Activated CD4-positive, alpha-beta T cell treated with anti-CD3 and anti-CD28 coated beads, Interleukin-10, Interleukin-2, amounts not matched to agents 100 ng/mL and 50 ng/mL, durations not matched to agents 16 hours and 8 hours (primary cell): ENCODE measurements at regions not wholly inside any gene's neighbourhood (a gene's known extent, or its start where the extent isn't known, plus 50 kb on each side); places are given as distances from the start of the nearest gene placed in this dataset.
"Not testable (repeated sequence)": the region's sequence is repeated elsewhere in the genome, so short reads cannot be mapped to it uniquely, and the experiment has no call there.

ENCODE experiments used
- DNase-seq: peaks from one replicate; pipeline ENCODE4 v3.0.0-alpha.2; 2020

DNA sequence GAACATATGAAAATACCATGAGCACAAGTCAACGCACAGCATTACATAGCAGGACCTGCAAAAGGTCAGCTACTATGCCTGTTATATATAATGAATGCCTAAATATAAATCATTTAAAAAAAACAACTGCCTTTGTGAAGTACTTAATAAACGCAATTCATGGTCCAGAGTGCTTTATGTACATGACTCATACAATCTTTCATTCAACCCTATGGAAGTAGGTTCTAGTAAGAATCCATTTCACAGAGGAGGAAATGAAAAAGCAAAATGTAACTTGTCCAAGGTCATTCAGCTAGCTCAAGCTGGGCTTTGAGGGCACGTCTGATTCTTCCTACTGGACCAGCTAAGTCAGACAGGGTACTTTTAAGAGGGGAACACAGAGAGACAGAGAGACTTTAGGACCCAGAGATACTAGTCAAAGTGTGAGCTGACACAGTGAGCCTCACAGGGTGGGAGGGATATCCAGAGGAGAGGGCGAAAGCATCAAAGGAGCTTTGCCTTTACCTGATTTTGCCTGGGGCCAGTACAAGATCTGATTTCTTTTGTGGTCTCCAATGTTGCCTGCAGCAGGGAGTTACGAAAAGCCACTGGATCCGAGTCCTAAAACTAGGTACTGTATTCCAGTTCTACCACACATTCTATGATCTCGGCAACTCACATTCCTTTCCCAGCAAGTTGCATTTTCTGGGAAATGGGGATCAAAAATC is 83.4 kb upstream of the ZFHX3 start:
- DNase-seq, result no peak

DNA sequence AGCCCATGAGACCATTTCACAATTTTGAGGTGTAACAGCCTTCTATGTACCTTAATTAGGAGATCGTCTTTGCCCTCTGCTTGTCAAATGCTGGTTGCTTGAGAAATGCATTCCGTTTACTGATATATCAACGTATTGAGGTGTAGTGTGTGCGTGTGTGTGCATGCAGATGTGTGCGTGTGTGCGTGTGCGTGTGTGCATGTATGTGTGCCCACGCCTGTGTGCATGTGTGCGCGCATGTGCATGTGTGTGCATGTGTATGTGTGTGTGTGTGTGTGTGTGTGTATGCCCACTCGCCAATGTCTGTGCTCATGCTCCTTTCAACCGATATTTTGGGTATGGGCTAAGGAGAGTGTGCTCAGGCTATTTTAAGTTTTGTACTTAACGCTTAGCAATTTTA is 81.5 kb upstream of the ZFHX3 start:
- DNase-seq, result no peak

DNA sequence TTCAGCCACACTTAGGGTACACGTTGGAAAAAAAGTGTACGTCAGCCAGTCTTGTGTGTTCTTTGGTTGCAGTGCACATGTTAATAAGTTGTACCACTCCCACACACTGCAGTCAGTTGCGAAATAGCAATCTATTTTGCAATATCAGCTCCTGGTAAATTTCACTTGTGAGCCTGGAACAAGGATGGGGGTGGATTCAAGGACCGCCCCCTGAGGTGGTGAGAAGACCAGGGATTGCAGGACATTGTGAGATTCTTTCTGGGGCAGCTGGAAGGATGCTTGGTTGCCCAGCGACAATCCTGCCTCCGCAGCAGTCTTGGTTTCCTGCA is 78.6 kb upstream of the ZFHX3 start:
- DNase-seq, result no peak

DNA sequence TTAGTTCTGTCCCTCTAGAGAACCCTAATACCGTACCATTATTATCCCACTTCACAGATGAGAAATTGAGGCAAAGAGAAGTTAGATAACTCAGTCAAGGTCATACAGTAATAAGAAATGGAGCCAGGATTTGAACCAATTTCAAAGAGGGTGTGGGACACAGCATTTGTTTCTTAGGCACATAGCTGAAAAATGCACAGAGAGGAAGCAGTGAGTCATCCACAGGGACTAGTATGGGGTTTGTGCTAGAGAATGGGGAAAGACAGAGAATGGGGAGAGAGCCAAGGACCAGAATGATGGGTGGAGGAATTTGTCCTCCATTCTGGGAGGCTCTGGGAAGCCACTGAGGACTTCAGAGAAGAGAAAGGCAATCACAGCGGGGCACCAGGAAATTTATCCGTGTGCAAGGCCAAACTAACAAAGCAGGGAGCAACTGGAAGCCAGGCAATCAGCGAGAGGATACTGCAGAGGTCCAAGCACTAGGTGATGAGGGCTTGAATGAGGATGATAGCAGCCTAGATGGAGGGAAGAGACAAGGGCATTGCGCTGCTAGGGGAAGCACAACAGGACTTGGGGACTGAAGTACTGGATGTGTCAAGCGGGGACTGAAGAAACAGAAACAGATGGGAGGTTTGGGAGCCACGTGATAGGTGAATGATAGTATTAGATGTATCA is 78.1 kb upstream of the ZFHX3 start:
- no peak for DNase-seq

DNA sequence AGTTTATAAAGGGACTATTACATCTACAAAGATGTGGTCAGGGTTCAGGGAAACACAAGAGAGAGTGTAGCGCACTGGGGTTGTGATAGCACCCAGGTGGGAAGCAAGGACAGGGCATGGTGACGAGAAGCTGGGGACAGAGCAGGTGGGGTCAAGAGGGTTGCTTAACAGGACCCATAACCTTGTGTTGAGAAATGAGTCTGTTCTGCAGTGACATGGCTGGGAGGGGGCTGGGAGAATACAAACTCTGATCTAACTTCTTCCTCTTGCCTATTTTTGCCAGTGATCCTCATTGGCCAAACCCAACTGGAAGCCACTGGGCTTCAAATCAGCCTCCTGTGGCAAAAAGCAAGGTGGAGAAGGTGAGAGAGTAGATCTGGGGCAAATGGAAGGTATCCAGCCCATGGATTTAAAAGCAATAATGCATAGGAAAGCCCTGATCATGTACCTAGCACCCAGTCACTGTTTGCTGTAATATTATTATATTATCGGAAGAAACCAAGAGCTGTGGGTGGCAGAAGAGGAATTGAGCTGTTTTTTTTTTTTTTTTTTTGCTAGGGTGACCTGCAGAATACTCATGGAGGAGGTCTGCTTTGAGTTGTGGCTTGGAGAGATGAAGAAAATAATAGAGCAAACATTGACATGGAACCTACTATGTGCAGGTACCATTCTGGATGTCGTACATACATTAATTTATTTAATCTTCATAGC is 76.9 kb upstream of the ZFHX3 start:
- DNase-seq, result no peak

DNA sequence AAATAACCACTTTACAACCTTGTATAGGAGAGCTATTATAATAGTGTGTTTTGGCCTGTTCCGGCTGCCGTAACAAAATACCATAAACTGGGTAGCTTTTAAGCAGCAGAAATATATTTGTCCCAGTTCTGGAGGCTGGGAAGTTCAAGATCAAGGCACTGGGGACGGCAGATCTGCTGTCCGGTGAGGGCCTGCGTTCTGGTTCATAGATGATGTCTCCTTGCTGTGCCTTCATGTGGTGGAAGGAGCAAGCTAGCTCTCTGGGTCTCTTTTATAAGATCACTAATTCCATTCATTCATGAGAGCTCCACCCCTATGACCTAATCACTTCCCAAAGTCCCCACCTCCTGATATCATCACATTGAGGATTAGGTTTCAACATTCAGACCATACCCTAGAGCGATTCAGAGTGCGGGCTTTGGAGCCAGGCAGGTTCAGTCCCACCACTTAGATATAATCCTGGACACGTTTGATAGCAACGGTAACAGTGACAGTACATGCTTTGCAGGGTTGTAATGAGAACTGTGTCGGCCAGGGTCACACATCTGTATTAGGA is 76.2 kb upstream of the ZFHX3 start:
- no peak for DNase-seq

DNA sequence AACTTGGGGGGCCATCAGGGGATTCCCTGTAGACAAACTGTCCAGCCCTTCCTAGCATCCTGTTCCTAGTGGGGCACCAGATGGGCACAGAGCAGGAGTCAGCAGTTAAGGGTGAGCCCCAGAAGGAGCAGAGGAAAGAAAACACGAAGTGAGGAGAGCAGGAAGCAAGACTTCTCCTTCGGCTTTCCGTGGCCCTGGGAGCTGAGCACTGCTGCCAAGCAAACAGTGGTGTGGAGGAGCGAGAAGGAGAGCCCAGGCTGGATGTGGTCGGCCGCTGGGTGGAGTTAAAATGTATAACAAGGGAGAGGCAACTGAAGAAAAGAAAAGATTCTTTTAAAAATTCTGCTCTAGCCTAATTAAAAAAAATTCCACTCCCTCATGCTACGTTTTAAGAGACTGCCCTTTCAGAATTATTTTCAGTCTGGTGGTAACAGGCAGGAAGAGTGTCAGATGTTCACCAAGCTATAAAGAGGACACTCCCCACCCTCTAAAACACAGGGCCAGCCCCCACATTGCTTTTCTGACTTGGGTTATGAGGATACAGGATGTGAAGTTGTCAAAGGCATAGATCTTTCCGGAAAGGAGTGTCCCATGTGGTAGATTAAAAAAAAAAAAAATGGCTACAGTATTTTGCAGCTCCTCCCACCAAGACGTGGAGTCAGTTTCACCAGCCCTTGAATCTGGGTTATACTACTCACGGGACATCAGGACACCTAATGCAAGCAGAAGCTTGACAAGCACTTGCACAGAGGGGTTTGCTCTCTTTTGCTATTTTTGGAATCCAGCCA is 74.9 kb upstream of the ZFHX3 start:
- peak; percentile 0 for DNase-seq

DNA sequence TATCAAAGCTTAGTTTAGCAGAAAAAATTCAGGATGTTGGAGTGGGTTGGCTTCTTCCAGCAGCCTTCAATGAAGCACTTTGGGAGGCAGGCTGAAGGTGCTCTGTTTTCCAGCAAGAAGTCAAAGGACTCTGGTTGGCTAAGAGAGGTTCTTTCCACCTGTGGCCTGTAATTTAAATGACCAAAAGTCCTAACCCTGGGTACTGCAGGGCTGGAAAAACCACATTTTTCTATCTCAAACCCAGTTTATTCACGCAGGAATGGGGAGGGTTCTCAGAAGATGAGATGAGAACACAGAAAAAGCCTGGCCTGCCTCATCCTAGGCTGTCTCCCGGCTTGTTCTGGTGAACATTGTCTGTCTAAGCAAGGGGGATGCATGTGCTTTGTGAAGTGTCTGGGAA is 68.6 kb upstream of the ZFHX3 start:
- DNase-seq, result no peak

DNA sequence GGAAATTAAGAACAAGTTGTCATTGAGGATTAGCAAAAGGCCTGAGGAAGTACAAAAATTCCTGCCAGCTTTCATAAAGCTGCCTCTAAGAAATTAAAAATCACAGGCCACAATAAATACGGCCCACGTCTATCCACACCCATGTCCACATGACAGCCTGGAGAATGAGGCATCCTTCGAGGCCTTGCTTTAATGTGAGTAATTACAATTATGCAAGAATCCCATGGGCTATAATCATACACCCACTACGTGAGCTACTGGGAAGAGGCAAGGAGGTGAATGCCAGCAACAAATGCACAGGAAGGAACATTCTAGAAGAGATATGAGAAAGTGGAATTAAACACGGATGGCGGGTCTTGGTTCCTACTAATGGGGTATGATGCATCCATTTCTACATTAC is 65.4 kb upstream of the ZFHX3 start:
- no peak for DNase-seq

DNA sequence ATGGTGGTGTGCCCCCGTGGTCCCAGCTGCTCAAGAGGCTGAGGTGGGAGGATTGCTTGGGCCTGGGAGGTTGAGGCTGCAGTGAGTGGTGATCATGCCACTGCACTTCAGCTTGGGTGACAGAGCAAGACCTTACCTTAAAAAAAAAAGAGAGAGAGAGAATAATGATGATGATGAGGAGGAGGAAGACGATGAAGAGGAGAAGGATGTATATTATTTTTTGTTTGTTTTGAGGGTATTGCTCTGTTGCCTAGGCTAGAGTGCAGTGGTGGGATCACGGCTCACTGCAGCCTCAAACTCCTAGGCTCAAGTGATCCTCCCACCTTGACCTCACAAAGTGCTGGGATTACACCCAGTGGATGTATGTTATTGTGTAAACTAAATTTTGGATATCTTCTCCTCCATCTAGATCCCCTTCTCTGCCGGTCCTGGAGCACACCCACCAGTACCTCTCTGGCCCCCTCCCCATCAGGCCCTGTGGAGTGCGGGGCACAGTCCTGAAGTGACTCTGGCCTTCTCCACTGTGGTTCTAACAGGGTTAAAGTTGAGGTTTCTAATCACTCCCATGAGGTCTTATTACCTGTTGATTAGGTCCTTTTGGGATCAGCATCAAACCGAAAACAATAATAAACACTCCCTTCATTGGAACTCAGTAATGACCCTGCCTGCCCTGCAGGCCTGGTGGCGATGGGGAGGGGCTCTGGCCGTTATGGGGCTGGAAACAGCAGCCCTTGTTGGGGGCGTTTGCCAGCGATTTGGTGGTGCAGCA is 60.5 kb upstream of the ZFHX3 start:
- no peak for DNase-seq

DNA sequence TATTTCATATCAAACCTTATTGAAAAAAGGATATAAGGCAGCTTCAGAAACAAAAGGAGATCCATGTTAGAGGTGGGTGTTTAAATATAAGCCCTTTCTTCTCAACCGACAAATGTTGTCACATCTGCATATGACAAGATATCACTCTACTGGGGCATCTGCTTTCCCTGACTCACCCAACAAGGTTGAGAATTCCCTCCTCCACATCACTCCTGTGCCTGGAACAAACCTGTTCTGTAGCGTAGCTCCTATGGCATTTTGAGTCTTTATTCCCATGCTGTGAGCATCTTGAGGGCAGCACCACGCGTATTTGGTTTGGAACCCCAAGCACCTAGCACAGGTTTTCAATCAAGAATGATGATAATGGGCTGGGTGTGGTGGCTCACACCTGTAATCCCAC is 59.4 kb upstream of the ZFHX3 start:
- no peak for DNase-seq

DNA sequence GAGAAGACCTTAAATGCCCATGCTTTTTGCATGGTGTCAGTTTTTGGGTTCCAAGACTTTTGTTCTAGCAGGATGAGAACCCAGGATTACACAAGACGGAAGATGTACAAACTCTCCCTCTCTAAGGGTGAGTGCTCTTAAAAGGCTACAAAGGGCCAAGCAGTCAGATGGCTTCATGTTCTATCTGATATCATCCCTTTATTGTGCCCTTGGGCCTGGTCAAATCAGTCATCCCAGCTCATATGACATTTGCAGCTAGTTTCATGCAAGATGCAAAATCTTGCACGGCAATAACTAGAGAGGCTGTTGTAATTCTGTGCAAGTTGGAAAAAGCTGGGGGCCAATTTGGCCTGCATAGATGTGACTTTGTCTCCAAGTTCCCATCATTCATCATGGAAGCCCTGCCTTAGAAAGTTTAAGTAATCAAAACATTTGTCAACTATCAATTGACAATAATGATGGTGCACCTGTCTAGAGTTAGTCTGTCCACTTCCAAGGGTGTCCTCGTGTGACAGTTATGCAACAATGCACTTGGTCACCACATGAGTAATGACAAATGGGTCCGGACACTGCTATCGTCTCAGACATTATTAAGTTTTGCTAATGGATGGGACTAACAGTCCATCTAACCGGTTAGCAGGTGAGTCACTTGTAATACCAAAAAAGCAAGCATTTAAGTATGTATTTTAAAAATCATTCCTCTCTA is 58.6 kb upstream of the ZFHX3 start:
- DNase-seq, result no peak

DNA sequence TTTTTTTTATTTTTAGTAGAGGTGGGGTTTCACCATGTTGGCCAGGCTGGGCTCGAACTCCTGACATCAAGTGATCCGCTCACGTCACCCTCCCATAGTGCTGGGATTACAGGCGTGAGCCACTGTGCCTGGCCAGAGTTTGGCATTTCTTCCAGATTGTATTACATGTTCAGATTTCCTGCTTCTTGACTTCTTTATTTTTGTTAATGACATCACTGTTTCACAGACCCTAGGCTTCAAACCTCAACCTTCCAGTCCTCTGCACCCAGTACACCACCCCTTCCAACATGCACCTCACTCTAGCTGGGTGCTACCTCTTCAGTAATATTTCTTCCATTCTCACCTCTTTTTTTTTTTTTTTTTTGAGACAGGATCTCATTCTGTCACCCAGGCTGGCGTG is 53.6 kb upstream of the ZFHX3 start:
- DNase-seq, result no peak

DNA sequence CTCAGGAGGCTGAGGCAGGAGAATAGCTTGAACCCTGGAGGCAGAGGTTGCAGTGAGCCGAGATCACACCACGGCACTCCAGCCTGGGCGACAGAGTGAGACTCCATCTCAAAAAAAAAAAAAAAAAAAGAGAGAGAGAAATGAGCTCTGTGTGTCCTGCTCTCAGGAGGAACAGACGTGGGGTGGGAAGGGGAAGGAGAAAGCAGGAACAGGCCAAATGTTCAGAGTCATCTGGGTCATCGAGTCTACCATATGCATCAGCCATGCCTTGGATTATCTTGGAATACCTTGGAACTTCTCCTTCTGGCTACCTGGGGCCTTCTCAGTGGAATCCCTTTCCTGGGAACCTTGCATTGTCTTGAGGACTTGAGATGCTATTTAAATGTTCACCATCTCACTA is 51.7 kb upstream of the ZFHX3 start:
- DNase-seq, result not testable (repeated sequence)
